ENCODE measurements at regions not wholly inside any gene's neighbourhood (a gene's known extent, or its start where the extent isn't known, plus 50 kb on each side); places are given as distances from the start of the nearest gene placed in this dataset.

- H3K27me3 ChIP-seq (ENCODE audit: control insufficient read depth, insufficient read depth, low read length, poor library complexity, severe bottlenecking) = no peaks in the 10 kb centered on the region
- H3K27me3 Mint-ChIP-seq (ENCODE audit: insufficient read depth) = no peaks in the 10 kb centered on the region
- H3K27ac ChIP-seq (ENCODE audit: low read depth, low read length) = no peak overlapping the region
- no peaks in the 10 kb centered on the region for H3K9me3 Mint-ChIP-seq
- no peak overlapping the region for H3K27ac Mint-ChIP-seq
- no peaks in the 10 kb centered on the region for H3K36me3 Mint-ChIP-seq (ENCODE audit: low read depth)
- no peaks in the 10 kb centered on the region for H3K9me3 ChIP-seq (ENCODE audit: control insufficient read depth, low read length)
- H3K9ac ChIP-seq (ENCODE audit: extremely low read depth, low read length, poor library complexity, severe bottlenecking) = no peak overlapping the region
- no peak overlapping the region for H3K4me3 Mint-ChIP-seq
- H3K4me1 ChIP-seq (ENCODE audit: control insufficient read depth, insufficient read depth, low read length) = peaks cover 12% of the 10 kb centered on the region
- H3K4me1 Mint-ChIP-seq = peaks cover 14% of the 10 kb centered on the region
- H3K4me3 ChIP-seq (ENCODE audit: low read length) = no peak overlapping the region
- H3K36me3 ChIP-seq (ENCODE audit: control insufficient read depth, insufficient read depth, low read length) = no peaks in the 10 kb centered on the region
- TF ChIP-seq CTCF (conservative IDR thresholded peaks at IDR 0.05) = no peak
- no peak for DNase-seq
These were observed 357.1 kb downstream of the PDGFC start for GRCh38 chr4:156614536-156614935.

GRCh38 chr4:156609421-156609820, 362.2 kb downstream of the PDGFC start:
- no peaks in the 10 kb centered on the region for H3K27me3 Mint-ChIP-seq (ENCODE audit: insufficient read depth)
- peak; percentile 53 for DNase-seq
- H3K4me1 Mint-ChIP-seq = peaks cover 21% of the 10 kb centered on the region
- 86 to 89% methylated on average over 1 of the region's 1 CpG for WGBS, 2 experiments (ENCODE audit: insufficient coverage in 1 of 2, insufficient read length in 1 of 2)
- H3K4me3 ChIP-seq (ENCODE audit: low read length) = no peak overlapping the region
- no peak overlapping the region for H3K27ac ChIP-seq (ENCODE audit: low read depth, low read length)
- peak; percentile 17 for TF ChIP-seq CTCF (conservative IDR thresholded peaks at IDR 0.05)
- H3K9ac ChIP-seq (ENCODE audit: extremely low read depth, low read length, poor library complexity, severe bottlenecking) = no peak overlapping the region
- no peaks in the 10 kb centered on the region for H3K9me3 ChIP-seq (ENCODE audit: control insufficient read depth, low read length)
- H3K36me3 Mint-ChIP-seq (ENCODE audit: low read depth) = no peaks in the 10 kb centered on the region
- peaks cover 7% of the 10 kb centered on the region for H3K4me1 ChIP-seq (ENCODE audit: control insufficient read depth, insufficient read depth, low read length)
- H3K27me3 ChIP-seq (ENCODE audit: control insufficient read depth, insufficient read depth, low read length, poor library complexity, severe bottlenecking) = no peaks in the 10 kb centered on the region
- H3K9me3 Mint-ChIP-seq = no peaks in the 10 kb centered on the region
- no peaks in the 10 kb centered on the region for H3K36me3 ChIP-seq (ENCODE audit: control insufficient read depth, insufficient read depth, low read length)
- no peak overlapping the region for H3K27ac Mint-ChIP-seq
- no peak overlapping the region for H3K4me3 Mint-ChIP-seq

GRCh38 chr4:156608651-156609050, 362.9 kb downstream of the PDGFC start:
- no peak for TF ChIP-seq CTCF (conservative IDR thresholded peaks at IDR 0.05)
- peaks cover 7% of the 10 kb centered on the region for H3K4me1 ChIP-seq (ENCODE audit: control insufficient read depth, insufficient read depth, low read length)
- H3K27me3 Mint-ChIP-seq (ENCODE audit: insufficient read depth) = no peaks in the 10 kb centered on the region
- no peak overlapping the region for H3K27ac Mint-ChIP-seq
- H3K9me3 ChIP-seq (ENCODE audit: control insufficient read depth, low read length) = no peaks in the 10 kb centered on the region
- DNase-seq = no peak
- H3K9me3 Mint-ChIP-seq = no peaks in the 10 kb centered on the region
- peaks cover 22% of the 10 kb centered on the region for H3K4me1 Mint-ChIP-seq
- no peaks in the 10 kb centered on the region for H3K36me3 ChIP-seq (ENCODE audit: control insufficient read depth, insufficient read depth, low read length)
- no peaks in the 10 kb centered on the region for H3K36me3 Mint-ChIP-seq (ENCODE audit: low read depth)
- 73 to 80% methylated on average over 2 to 5 of the region's 6 CpGs for WGBS, 2 experiments (ENCODE audit: insufficient coverage in 1 of 2, insufficient read length in 1 of 2)
- H3K9ac ChIP-seq (ENCODE audit: extremely low read depth, low read length, poor library complexity, severe bottlenecking) = no peak overlapping the region
- no peak overlapping the region for H3K4me3 Mint-ChIP-seq
- H3K27me3 ChIP-seq (ENCODE audit: control insufficient read depth, insufficient read depth, low read length, poor library complexity, severe bottlenecking) = no peaks in the 10 kb centered on the region
- H3K27ac ChIP-seq (ENCODE audit: low read depth, low read length) = no peak overlapping the region
- H3K4me3 ChIP-seq (ENCODE audit: low read length) = no peak overlapping the region
